ENCODE measurements at regions not wholly inside any gene's neighbourhood (a gene's known extent, or its start where the extent isn't known, plus 50 kb on each side); places are given as distances from the start of the nearest gene placed in this dataset.

GRCh38 chr2:64832936-64833335, 156.3 kb upstream of the SLC1A4 start:
- TF ChIP-seq POLR2AphosphoS5 (IDR thresholded peaks at IDR 0.05; ENCODE audit: insufficient read depth in 1 of 2, low read depth in 1 of 2) (peak in 1 of 2 donors; percentile 47), POLR2A (IDR thresholded peaks at IDR 0.05) (no peak)
